SK-MEL-5 (cell line): ENCODE measurements at regions not wholly inside any gene's neighbourhood (a gene's known extent, or its start where the extent isn't known, plus 50 kb on each side); places are given as distances from the start of the nearest gene placed in this dataset.

ENCODE experiments used
- DNase-seq: peaks from one replicate; pipeline ENCODE4 v3.0.0-alpha.2; 2016; ENCODE audit warnings: low read depth, low spot score
- in situ Hi-C: cut with HindIII; loops from 2 replicates; pipeline ENCODE4 v1.10.0; 2016; ENCODE audit warnings: low sequenced_read_pairs, high pct_unique_total_duplicates, low pct_unique_long_range_greater_than_20kb

GRCh38 chr19:28899703-28900102 is 313.2 kb downstream of the UQCRFS1 start:
- in situ Hi-C loops = no loop called here
- no peak for DNase-seq

- no peak for DNase-seq
- in situ Hi-C loops = no loop called here
These were observed 314.7 kb downstream of the UQCRFS1 start for GRCh38 chr19:28898249-28898648.

- no peak for DNase-seq
- in situ Hi-C loops = no loop called here
These were observed 322.8 kb downstream of the UQCRFS1 start for GRCh38 chr19:28889941-28890670.

GRCh38 chr19:28887920-28888618 is 324.9 kb downstream of the UQCRFS1 start:
- in situ Hi-C loops = no loop called here
- no peak for DNase-seq

GRCh38 chr19:28886708-28887107 is 326.2 kb downstream of the UQCRFS1 start:
- in situ Hi-C loops = no loop called here
- DNase-seq = no peak

GRCh38 chr19:28885965-28886364 is 327.0 kb downstream of the UQCRFS1 start:
- in situ Hi-C loops = no loop called here
- no peak for DNase-seq

GRCh38 chr19:28884786-28885476 is 328.0 kb downstream of the UQCRFS1 start:
- in situ Hi-C loops = no loop called here
- no peak for DNase-seq

- DNase-seq = peak; percentile 70
- in situ Hi-C loops = no loop called here
These were observed 329.7 kb downstream of the UQCRFS1 start for GRCh38 chr19:28883241-28883693.

- in situ Hi-C loops = no loop called here
These were observed 330.1 kb downstream of the UQCRFS1 start for GRCh38 chr19:28882818-28883217.

GRCh38 chr19:28881616-28882015 is 331.3 kb downstream of the UQCRFS1 start:
- in situ Hi-C loops = no loop called here
- no peak for DNase-seq

More at GRCh38 chr19:28882818-28883217, 330.1 kb downstream of the UQCRFS1 start:
- DNase-seq = no peak

- in situ Hi-C loops = no loop called here
These were observed 332.1 kb downstream of the UQCRFS1 start for GRCh38 chr19:28880735-28881401.

GRCh38 chr19:28878862-28879566 is 333.9 kb downstream of the UQCRFS1 start:
- in situ Hi-C loops = no loop called here
- peak; percentile 71 for DNase-seq

More at GRCh38 chr19:28880735-28881401, 332.1 kb downstream of the UQCRFS1 start:
- no peak for DNase-seq

GRCh38 chr19:28876609-28877123 is 336.3 kb downstream of the UQCRFS1 start:
- in situ Hi-C loops = no loop called here
- no peak for DNase-seq

GRCh38 chr19:28874742-28875141 is 338.2 kb downstream of the UQCRFS1 start:
- DNase-seq = no peak
- in situ Hi-C loops = no loop called here

- in situ Hi-C loops = no loop called here
- DNase-seq = no peak
These were observed 339.6 kb downstream of the UQCRFS1 start for GRCh38 chr19:28873301-28873700.

GRCh38 chr19:28871099-28871725 is 341.7 kb downstream of the UQCRFS1 start:
- no peak for DNase-seq
- in situ Hi-C loops = no loop called here

- in situ Hi-C loops = no loop called here
- DNase-seq = no peak
These were observed 343.5 kb downstream of the UQCRFS1 start for GRCh38 chr19:28869459-28869858.
